GM12878 (cell line): ENCODE measurements at regions not wholly inside any gene's neighbourhood (a gene's known extent, or its start where the extent isn't known, plus 50 kb on each side); places are given as distances from the start of the nearest gene placed in this dataset.

Source experiments
- CTCF ChIP-seq, 3 experiments: IDR thresholded peaks in 2 of 3; conservative IDR thresholded peaks in 1 of 3; 2 replicates each; pipeline ENCODE4 v1.5.1; 2011; ENCODE audit warnings: low read depth in 3 of 3, low read length in 3 of 3, mild to moderate bottlenecking in 3 of 3, control low read depth in 2 of 3, moderate library complexity in 2 of 3, inconsistent platforms in 1 of 3, mixed read lengths in 1 of 3; ENCODE audit not compliant: control insufficient read depth in 2 of 3, insufficient read depth in 1 of 3; ENCODE audit errors: extremely low read depth in 1 of 3
- E2F4 ChIP-seq: IDR thresholded peaks from 2 replicates; pipeline ENCODE4 v1.6.1; 2012; ENCODE audit warnings: low read depth, low read length, improper control_type of control experiment
- MAX ChIP-seq: IDR thresholded peaks from 2 replicates; pipeline ENCODE4 v1.6.1; 2012; ENCODE audit warnings: low read depth, low read length, improper control_type of control experiment
- MYC ChIP-seq: IDR thresholded peaks from 2 replicates; pipeline ENCODE4 v1.6.1; 2011; ENCODE audit warnings: mild to moderate bottlenecking, low read length, moderate library complexity, inconsistent platforms; ENCODE audit not compliant: insufficient read depth, insufficient replicate concordance, insufficient read length, severe bottlenecking
- PBX3 ChIP-seq: IDR thresholded peaks from 2 replicates; pipeline ENCODE4 v1.6.1; 2011; ENCODE audit warnings: mild to moderate bottlenecking, low read depth, low read length, moderate library complexity; ENCODE audit not compliant: insufficient replicate concordance
- POLR2AphosphoS5 ChIP-seq: IDR thresholded peaks from 2 replicates; pipeline ENCODE4 v1.6.1; 2011; ENCODE audit warnings: mild to moderate bottlenecking, low read length, inconsistent platforms
- SMAD5 ChIP-seq: IDR thresholded peaks from 2 replicates; pipeline ENCODE4 v1.6.1; 2016; ENCODE audit warnings: antibody characterized with exemption, low read depth
- SMC3 ChIP-seq: IDR thresholded peaks from 2 replicates; pipeline ENCODE4 v1.6.1; 2011; ENCODE audit warnings: low read length, improper control_type of control experiment, borderline replicate concordance
- ZBTB33 ChIP-seq: fragments of 450-650 bp; IDR thresholded peaks from 2 replicates; pipeline ENCODE4 v1.6.1; 2017; ENCODE audit warnings: mild to moderate bottlenecking
- ZNF622 ChIP-seq: fragments of 450-650 bp; IDR thresholded peaks from 2 replicates; pipeline ENCODE4 v1.6.1; 2017; ENCODE audit warnings: mild to moderate bottlenecking, inconsistent platforms

- TF ChIP-seq ZBTB33 (no peak), MAX (no peak), PBX3 (no peak), CTCF (IDR thresholded peaks at IDR 0.05 in 2 of 3, conservative IDR thresholded peaks at IDR 0.05 in 1 of 3; ENCODE audit: control insufficient read depth in 2 of 3, extremely low read depth in 1 of 3, insufficient read depth in 1 of 3, low read depth in 3 of 3, low read length in 3 of 3) (no peak), SMAD5 (no peak), E2F4 (no peak), SMC3 (no peak), ZNF622 (no peak), POLR2AphosphoS5 (no peak), MYC (no peak)
Measured at GRCh38 chrX:124242131-124242530, 90.3 kb upstream of the TEX13D start.
